PC-9 (cell line): ENCODE measurements at regions not wholly inside any gene's neighbourhood (a gene's known extent, or its start where the extent isn't known, plus 50 kb on each side); places are given as distances from the start of the nearest gene placed in this dataset.

Source experiments
- CTCF ChIP-seq: fragments of 200-600 bp; sonication (generic); conservative IDR thresholded peaks from 2 replicates; pipeline ENCODE4 v1.6.1; 2017; ENCODE audit warnings: mixed run types, antibody characterized with exemption, mild to moderate bottlenecking, moderate library complexity
- EZH2 ChIP-seq: fragments of 200-600 bp; sonication (generic); IDR thresholded peaks from 2 replicates; pipeline ENCODE4 v1.8.0; 2017; ENCODE audit warnings: antibody characterized with exemption, low read depth

GRCh38 chr12:19867151-19867550 is 427.9 kb downstream of the AEBP2 start:
- TF ChIP-seq CTCF (no peak), EZH2 (no peak)
